HG03469 (cell line): ENCODE measurements at regions not wholly inside any gene's neighbourhood (a gene's known extent, or its start where the extent isn't known, plus 50 kb on each side); places are given as distances from the start of the nearest gene placed in this dataset.
"Not testable (repeated sequence)": the region's sequence is repeated elsewhere in the genome, so short reads cannot be mapped to it uniquely, and the experiment has no call there.

Experiments used
- ATAC-seq: cut with Tn5 transposase; IDR thresholded peaks from one replicate; pipeline ENCODE4 v1.9.1; 2021; ENCODE audit warnings: mild to moderate bottlenecking, moderate library complexity, moderate number of reproducible peaks; ENCODE audit not compliant: unreplicated experiment

DNA sequence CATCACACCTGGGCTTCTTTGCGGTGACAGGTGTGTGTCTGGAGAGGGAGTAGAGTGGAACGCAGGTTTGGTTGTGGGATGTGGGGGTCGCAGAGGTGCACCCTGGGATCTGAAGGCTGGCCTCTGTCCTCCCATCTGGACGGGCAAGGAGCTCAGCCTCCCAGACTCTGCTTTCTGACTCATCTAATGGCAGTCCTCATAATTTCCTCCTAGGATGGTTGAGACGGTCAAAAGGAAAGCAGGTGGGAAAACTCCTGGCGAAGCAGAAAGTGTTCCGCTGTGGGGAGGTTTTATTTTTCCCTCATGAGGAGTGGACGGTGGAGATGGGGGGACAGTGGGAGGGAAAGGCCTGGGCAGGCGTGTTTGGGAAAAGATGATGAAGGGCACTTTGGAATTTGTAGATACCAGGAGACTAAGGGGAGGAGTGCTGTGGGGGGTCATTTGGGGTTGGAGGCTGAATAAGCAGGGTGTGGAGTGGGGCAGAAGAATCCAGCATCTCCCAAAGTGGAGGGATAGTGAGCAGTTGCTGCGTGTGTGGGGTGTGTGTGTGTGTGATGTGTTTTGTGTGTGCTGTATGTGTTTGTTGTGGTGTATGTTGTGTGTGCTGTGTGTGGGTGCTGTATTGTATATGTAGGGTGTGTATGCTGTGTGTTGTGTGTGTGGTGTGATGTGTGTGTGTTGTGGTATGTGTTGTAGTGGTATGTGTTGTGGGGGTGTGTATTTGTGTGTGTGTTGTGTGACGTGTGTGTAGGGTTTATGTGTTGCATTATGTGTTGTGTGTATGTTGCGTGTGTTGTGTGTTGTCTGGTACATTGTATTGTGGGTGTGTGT lies 97.2 kb upstream of the PODXL start:
- ATAC-seq, result no peak

DNA sequence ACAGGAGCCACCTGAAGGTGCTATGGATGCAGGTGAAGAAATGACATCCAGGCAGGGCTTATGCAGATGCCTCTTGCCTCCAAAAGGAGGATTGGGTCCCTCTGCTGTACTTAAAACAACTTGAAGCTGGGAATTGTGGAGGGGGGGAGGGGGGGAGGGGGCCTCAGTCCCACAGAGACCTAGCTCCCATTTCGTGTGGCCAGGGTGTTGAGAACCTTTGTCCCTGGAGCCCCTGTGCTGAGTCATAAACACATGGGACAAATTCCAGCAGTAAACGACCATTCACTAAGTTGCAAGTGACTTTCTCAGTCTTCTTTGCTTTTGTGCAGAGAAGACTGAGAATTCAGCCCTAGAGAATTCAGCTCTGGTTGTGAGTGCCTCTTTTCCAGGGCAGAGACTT lies 96.5 kb upstream of the PODXL start:
- ATAC-seq, result no peak

GRCh38 chr7:131652194-131652593 lies 95.8 kb upstream of the PODXL start:
- ATAC-seq, result no peak

GRCh38 chr7:131649879-131650278 lies 93.5 kb upstream of the PODXL start:
- no peak for ATAC-seq

GRCh38 chr7:131649003-131649541 lies 92.6 kb upstream of the PODXL start:
- ATAC-seq, result no peak

DNA sequence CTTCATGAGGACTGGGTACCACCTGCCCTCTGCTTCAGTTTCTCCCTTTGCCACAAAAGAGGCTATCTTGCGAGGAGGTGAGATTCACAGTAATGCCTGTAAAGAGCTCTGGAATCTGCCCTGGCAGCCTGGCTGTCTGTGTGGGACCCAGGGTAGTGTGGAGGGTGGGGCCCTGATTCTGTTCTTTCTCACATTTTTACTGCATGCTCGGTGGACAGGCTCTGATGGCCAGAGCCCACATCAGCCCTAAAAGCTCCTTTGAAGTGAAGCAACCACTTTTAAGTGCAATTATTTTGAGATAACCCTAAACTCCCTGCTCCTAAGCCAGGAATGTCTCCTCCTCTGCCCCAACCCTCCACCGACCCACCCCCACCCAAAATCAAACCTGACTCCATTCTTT lies 92.1 kb upstream of the PODXL start:
- ATAC-seq, result no peak

DNA sequence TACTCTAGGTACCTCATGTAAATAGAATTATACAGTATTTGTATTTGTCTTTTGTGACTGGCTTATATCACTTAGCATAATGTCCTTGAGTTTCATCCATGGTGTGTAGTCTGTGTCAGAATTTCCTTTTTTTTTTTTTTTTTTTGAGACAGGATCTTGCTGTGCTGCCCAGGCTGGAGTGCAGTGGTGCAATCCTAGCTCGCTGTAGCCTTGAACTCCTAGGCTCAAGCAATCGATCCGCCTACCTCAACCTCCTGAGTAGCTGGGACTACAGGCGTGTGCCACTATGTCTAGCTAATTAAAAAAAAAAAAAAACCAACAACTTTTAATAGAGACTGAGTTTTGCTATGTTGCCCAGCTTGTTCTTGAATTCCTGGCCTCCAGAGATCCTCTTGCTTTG lies 89.8 kb upstream of the PODXL start:
- ATAC-seq, result no peak

GRCh38 chr7:131642429-131642828 lies 86.0 kb upstream of the PODXL start:
- ATAC-seq, result no peak

- ATAC-seq, result no peak
Measured at GRCh38 chr7:131640686-131641085, 84.3 kb upstream of the PODXL start.

DNA sequence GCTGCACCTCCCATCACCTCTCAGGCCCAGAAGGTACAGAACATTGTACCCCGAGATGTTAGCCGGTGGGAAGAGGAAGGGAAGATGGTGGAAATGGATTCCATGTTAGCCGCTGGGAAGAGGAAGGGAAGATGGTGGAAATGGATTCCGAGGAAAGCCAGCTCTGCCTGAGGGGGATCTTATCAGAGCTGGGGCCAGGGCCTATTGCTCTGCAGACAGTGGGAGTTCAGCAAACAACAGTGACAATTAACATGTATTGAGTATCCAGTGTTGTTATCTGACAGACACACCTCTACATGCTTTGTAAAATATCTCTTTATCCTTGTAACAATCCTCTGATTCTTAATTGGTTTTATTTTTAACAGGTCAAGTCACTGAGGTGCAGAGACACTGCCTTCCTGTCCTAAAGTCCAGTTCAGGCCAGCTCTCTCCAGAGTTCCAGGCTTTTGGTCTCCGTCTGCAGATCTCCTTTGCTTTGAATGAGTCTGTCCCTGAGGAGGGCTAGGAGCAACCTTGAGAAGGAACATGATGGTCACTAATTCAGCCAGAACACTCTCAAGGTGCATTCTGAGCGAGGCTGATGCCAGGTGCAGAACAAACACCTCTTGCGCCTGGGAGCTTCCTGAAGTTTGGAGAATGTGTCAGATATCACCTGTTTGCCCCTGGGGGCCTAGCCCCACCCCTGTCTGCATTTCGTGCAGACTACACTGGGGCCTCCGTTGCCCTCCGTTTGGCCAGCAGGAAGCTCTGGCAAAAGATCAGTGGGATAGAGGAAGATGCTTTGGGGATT lies 82.4 kb upstream of the PODXL start:
- ATAC-seq, result no peak

GRCh38 chr7:131637859-131638258 lies 81.4 kb upstream of the PODXL start:
- no peak for ATAC-seq

GRCh38 chr7:131636092-131636491 lies 79.7 kb upstream of the PODXL start:
- no peak for ATAC-seq

GRCh38 chr7:131634197-131634596 lies 77.8 kb upstream of the PODXL start:
- not testable (repeated sequence) for ATAC-seq

GRCh38 chr7:131633342-131633843 lies 77.0 kb upstream of the PODXL start:
- no peak for ATAC-seq

DNA sequence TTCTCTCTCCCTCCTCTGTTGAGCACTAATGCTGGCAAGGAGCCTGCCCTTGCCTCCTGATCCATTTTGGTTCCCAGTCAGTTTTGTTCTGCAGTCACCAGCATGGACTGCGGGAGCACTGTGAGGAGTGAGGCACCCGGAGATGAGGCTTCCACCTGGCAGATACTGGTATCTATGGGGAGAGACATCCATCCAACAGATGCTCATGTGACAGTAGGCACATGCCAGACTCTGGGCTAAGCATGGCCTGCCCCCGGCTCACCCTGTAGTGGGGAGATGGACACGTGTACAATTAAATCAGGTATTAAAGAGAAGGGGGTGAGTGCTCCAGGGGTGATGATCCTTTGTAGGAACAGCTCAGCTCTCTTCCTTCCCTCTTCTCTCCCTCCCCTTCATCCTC lies 74.0 kb upstream of the PODXL start:
- no peak for ATAC-seq

DNA sequence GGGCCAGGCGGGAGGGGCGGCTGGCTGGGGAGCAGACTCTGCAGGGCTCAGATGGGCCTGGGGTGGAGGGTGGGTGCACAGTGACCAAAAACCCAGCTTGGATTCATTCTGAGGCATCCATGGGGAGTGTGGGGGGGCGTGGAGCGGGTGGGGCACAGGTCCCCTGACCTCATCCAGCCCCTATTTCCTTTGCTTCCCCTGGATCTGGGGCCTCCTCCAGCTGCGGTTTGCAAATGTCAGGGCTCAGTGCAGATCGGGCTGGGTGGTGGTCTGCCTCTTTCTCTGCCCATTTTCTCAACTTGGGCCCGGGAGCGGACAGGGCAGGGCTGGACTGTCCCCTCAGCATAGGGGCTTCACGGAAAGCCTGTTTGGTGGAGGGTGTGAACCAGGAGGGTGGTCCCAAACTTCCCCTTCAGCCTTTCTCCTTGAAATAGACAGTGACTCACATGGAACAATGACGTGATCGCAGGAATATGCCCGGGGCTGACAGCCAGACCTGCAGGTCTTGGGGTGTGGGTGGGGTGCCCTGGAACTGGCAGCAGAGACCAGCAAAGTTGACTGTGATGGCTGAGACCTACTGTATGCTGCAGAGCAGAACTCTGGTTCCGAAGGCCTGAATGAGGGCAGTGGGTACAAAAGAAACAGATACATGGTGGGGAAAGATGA lies 72.9 kb upstream of the PODXL start:
- ATAC-seq, result no peak

- ATAC-seq, result no peak
Measured at GRCh38 chr7:131628634-131629033, 72.2 kb upstream of the PODXL start.

DNA sequence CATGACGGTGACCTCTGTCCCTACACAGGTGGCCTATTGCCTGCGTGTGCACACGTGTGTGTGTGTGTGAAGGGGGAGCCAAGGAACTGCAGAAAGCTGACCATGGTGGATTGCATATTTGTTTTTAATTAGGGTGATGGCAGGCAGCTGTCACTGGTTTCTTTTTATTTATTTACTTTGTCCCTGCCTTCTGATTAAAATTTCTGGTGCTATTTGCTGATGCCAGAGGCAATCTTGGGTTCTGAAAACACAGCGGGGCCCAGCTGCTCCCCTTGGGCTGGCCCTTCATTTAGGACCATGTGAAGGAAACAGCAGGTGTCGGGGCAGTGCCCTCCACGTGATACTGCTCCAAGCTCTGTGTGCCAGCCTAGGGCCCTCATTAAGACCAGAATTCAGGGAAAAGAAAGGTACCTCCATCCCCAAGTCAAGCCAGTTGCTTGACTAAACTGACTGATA lies 71.3 kb upstream of the PODXL start:
- no peak for ATAC-seq

DNA sequence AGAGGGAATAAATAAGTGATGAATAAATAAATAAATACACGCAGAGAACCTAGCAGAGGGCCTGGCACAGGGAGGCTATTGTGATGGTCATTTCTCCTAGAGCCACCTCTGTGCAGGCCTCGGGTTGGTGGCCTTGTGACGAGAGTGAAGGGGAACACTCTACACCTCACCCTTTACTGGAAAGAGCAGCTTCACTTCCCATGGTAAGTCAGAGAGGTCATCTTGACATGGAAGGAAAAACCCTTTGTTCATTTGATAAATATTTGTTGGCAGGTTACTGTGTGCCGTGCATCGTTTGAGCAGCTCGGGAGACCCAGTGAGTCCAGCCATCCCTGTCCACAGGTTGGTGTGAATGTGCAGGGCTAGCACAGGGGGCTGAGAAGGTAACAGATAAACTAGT lies 70.2 kb upstream of the PODXL start:
- no peak for ATAC-seq

- ATAC-seq, result no peak
Measured at GRCh38 chr7:131625817-131626372, 69.5 kb upstream of the PODXL start.

- not testable (repeated sequence) for ATAC-seq
Measured at GRCh38 chr7:131625345-131625744, 68.9 kb upstream of the PODXL start.
